ENCODE measurements at regions not wholly inside any gene's neighbourhood (a gene's known extent, or its start where the extent isn't known, plus 50 kb on each side); places are given as distances from the start of the nearest gene placed in this dataset.
A peak's percentile ranks its signal among the peaks of the same experiment; 100 is the strongest.

DNA sequence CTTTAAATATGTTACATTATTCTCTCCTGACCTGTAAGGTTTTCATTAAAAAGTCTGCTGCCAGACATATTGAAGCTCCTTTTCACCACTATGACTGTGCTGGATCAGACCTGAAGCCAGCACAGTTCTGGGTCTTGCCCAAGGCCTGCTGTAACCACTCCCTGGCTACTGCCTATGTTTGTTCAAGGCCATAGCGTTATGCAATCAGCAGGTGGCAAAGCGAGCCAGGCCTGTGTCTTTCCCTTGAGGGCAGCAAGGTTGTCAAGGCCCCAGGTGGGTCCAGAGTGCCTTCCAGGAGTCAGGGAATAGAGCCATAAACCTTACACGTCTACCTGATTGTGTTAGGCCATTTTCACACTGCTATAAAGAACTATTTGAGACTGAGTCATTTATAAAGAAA lies 496.8 kb upstream of the PCDH9 start:
- Mint-ChIP-seq H3K27ac (ENCODE audit: unreplicated experiment) (no peak overlapping the region), H3K9me3 (ENCODE audit: unreplicated experiment) (peaks cover 36% of the 10 kb centered on the region), H3K4me1 (ENCODE audit: low read depth, unreplicated experiment) (peaks cover 6% of the 10 kb centered on the region), H3K27me3 (ENCODE audit: insufficient read depth, unreplicated experiment) (no peaks in the 10 kb centered on the region), H3K36me3 (ENCODE audit: insufficient read depth, unreplicated experiment) (no peaks in the 10 kb centered on the region), H3K4me3 (ENCODE audit: unreplicated experiment) (no peak overlapping the region)
- intact Hi-C loops (cut with micrococcal nuclease; ENCODE audit: unreplicated experiment) = no loop called here
- Histone ChIP-seq H3K36me3 (ENCODE audit: control insufficient read depth, insufficient read depth, low read length) (no peaks in the 10 kb centered on the region), H3K27me3 (replicated peaks; ENCODE audit: control insufficient read depth, insufficient read depth, low read length) (no peaks in the 10 kb centered on the region), H3K9me3 (no peaks in the 10 kb centered on the region), H3K4me1 (no peaks in the 10 kb centered on the region), H3K4me3 (ENCODE audit: low read depth, low read length) (no peak overlapping the region)
- DNase-seq = peak in 1 of 2 experiments; percentile 11
- CTCF ChIA-PET = interaction anchor here (0.6 kb wide), 1 partner anchor 12 kb away, joined by 4 read pairs; no protein-coding TSS in a partner anchor
- POLR2A ChIA-PET = no interaction called here
- TF ChIP-seq, protein P1, sequence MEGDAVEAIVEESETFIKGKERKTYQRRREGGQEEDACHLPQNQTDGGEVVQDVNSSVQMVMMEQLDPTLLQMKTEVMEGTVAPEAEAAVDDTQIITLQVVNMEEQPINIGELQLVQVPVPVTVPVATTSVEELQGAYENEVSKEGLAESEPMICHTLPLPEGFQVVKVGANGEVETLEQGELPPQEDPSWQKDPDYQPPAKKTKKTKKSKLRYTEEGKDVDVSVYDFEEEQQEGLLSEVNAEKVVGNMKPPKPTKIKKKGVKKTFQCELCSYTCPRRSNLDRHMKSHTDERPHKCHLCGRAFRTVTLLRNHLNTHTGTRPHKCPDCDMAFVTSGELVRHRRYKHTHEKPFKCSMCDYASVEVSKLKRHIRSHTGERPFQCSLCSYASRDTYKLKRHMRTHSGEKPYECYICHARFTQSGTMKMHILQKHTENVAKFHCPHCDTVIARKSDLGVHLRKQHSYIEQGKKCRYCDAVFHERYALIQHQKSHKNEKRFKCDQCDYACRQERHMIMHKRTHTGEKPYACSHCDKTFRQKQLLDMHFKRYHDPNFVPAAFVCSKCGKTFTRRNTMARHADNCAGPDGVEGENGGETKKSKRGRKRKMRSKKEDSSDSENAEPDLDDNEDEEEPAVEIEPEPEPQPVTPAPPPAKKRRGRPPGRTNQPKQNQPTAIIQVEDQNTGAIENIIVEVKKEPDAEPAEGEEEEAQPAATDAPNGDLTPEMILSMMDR (IDR thresholded peaks at IDR 0.05; ENCODE audit: insufficient read depth in 1 of 2, low read depth in 1 of 2, low read length in 1 of 2, severe bottlenecking in 1 of 2, unreplicated experiment in 1 of 2) = no peak
- BruUV-seq (replicated peaks) = no TSS peak

DNA sequence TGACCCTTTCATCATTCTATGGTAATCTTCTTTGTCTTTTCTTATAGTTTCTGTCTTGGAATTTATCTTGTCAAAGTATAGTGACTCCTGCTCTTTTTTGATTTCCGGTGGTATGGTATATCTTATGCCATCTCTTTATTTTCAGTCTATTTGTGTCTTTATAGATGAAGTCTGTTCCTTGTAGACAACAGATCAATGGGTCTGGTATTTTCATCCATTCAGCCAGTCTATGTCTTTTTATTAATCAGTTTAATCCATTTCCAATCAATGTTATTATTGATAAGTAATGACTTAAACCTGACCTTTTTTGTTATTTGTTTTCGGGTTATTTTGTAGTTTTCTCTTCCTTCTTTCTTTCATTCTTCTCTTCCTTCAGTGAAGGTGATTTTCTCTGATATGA lies 495.9 kb upstream of the PCDH9 start:
- ChIA-PET CTCF (no interaction called here), POLR2A (no interaction called here)
- no peaks in the 10 kb centered on the region for H3K4me1 ChIP-seq
- no peaks in the 10 kb centered on the region for H3K9me3 ChIP-seq
- no peak for DNase-seq
- no peak overlapping the region for H3K4me3 Mint-ChIP-seq (ENCODE audit: unreplicated experiment)
- no peak overlapping the region for H3K27ac Mint-ChIP-seq (ENCODE audit: unreplicated experiment)
- peaks cover 36% of the 10 kb centered on the region for H3K9me3 Mint-ChIP-seq (ENCODE audit: unreplicated experiment)
- TF ChIP-seq, protein P1 (IDR thresholded peaks at IDR 0.05; ENCODE audit: insufficient read depth in 1 of 2, low read depth in 1 of 2, low read length in 1 of 2, severe bottlenecking in 1 of 2, unreplicated experiment in 1 of 2) = no peak
- H3K36me3 ChIP-seq (ENCODE audit: control insufficient read depth, insufficient read depth, low read length) = no peaks in the 10 kb centered on the region
- peaks cover 6% of the 10 kb centered on the region for H3K4me1 Mint-ChIP-seq (ENCODE audit: low read depth, unreplicated experiment)
- no TSS peak for BruUV-seq (replicated peaks)
- no peaks in the 10 kb centered on the region for H3K36me3 Mint-ChIP-seq (ENCODE audit: insufficient read depth, unreplicated experiment)
- H3K27me3 ChIP-seq (replicated peaks; ENCODE audit: control insufficient read depth, insufficient read depth, low read length) = no peaks in the 10 kb centered on the region
- H3K4me3 ChIP-seq (ENCODE audit: low read depth, low read length) = no peak overlapping the region
- no peaks in the 10 kb centered on the region for H3K27me3 Mint-ChIP-seq (ENCODE audit: insufficient read depth, unreplicated experiment)
- intact Hi-C loops (cut with micrococcal nuclease; ENCODE audit: unreplicated experiment) = no loop called here

DNA sequence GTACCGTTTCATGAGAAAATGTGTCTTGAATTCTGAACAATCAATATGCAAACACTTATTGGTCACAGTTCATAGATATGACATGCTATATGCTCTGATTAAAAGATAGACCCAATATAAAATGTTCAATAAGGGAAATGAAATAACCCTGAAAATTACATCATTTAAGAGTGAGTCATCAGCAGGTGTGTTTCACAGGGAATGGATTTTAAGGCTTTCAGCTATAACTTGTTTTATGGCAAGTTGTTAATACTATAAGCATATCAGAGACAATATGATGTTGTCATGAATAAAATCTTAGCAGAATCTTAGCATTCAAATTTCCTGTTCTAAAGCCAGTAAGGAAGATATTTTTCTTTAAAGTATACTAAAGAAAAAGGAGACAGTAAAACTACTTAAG lies 483.4 kb upstream of the PCDH9 start:
- no peaks in the 10 kb centered on the region for H3K36me3 ChIP-seq (ENCODE audit: control insufficient read depth, insufficient read depth, low read length)
- no peaks in the 10 kb centered on the region for H3K36me3 Mint-ChIP-seq (ENCODE audit: insufficient read depth, unreplicated experiment)
- H3K4me3 Mint-ChIP-seq (ENCODE audit: unreplicated experiment) = no peak overlapping the region
- CTCF ChIA-PET = no interaction called here
- H3K9me3 Mint-ChIP-seq (ENCODE audit: unreplicated experiment) = no peaks in the 10 kb centered on the region
- no peaks in the 10 kb centered on the region for H3K27me3 Mint-ChIP-seq (ENCODE audit: insufficient read depth, unreplicated experiment)
- no peaks in the 10 kb centered on the region for H3K27me3 ChIP-seq (replicated peaks; ENCODE audit: control insufficient read depth, insufficient read depth, low read length)
- DNase-seq = no peak
- POLR2A ChIA-PET = no interaction called here
- TF ChIP-seq, protein P1 (IDR thresholded peaks at IDR 0.05; ENCODE audit: insufficient read depth in 1 of 2, low read depth in 1 of 2, low read length in 1 of 2, severe bottlenecking in 1 of 2, unreplicated experiment in 1 of 2) = no peak
- no peaks in the 10 kb centered on the region for H3K4me1 Mint-ChIP-seq (ENCODE audit: low read depth, unreplicated experiment)
- H3K27ac Mint-ChIP-seq (ENCODE audit: unreplicated experiment) = no peak overlapping the region
- H3K9me3 ChIP-seq = no peaks in the 10 kb centered on the region
- no peaks in the 10 kb centered on the region for H3K4me1 ChIP-seq
- H3K4me3 ChIP-seq (ENCODE audit: low read depth, low read length) = no peak overlapping the region
- intact Hi-C loops (cut with micrococcal nuclease; ENCODE audit: unreplicated experiment) = no loop called here
- BruUV-seq (replicated peaks) = no TSS peak

Data from Caco-2 (cell line).